PFSK-1 (cell line): ENCODE measurements at regions not wholly inside any gene's neighbourhood (a gene's known extent, or its start where the extent isn't known, plus 50 kb on each side); places are given as distances from the start of the nearest gene placed in this dataset.

Experiments used
- POLR2AphosphoS5 ChIP-seq: IDR thresholded peaks from 2 replicates; pipeline ENCODE4 v1.6.1; 2012; ENCODE audit warnings: low read depth, mild to moderate bottlenecking, control low read depth, low read length, moderate library complexity
- REST ChIP-seq, 2 experiments: IDR thresholded peaks; 2 replicates each; pipeline versions ENCODE4 v1.6.1 to v1.8.0; 2011 to 2012; ENCODE audit warnings: low read depth in 2 of 2, low read length in 2 of 2, control low read depth in 1 of 2, inconsistent platforms in 1 of 2, mild to moderate bottlenecking in 1 of 2, moderate library complexity in 1 of 2; ENCODE audit not compliant: insufficient read depth in 1 of 2
- TAF1 ChIP-seq: IDR thresholded peaks from 2 replicates; pipeline ENCODE4 v1.6.1; 2012; ENCODE audit warnings: low read length, control low read depth, borderline replicate concordance; ENCODE audit not compliant: insufficient read depth

DNA sequence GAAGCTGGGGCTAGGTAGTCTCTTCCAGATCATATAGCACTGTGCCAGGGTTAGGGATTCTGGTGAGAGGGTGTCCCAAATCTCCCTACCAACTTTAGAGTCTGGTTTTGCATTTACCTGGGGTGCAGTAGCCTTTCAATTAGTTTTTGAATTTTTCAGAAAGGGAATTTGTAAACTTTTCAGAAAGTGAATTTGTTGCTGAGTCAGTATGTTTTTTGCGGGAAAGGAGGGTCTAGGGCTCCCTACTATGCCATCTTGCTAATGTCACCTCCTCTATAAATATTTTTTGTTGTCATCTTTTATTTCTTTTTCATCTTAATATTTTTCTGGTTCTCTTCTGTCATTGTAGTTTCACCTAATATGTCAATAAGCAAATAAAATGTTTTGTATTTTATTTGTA lies 95.8 kb upstream of the FAM98A start:
- TF ChIP-seq TAF1 (no peak), POLR2AphosphoS5 (no peak), REST (IDR thresholded peaks at IDR 0.05; ENCODE audit: insufficient read depth in 1 of 2, low read depth in 2 of 2, low read length in 2 of 2) (no peak)
